HG02885 (cell line): ENCODE measurements at regions not wholly inside any gene's neighbourhood (a gene's known extent, or its start where the extent isn't known, plus 50 kb on each side); places are given as distances from the start of the nearest gene placed in this dataset.
"Not testable (repeated sequence)": the region's sequence is repeated elsewhere in the genome, so short reads cannot be mapped to it uniquely, and the experiment has no call there.

Source experiments
- ATAC-seq: cut with Tn5 transposase; IDR thresholded peaks from one replicate; pipeline ENCODE4 v1.9.1; 2021; ENCODE audit warnings: mild to moderate bottlenecking; ENCODE audit not compliant: unreplicated experiment, poor library complexity

- no peak for ATAC-seq
These were observed 155.5 kb downstream of the GLUL start for GRCh38 chr1:182235952-182236650.

- no peak for ATAC-seq
These were observed 156.0 kb downstream of the GLUL start for GRCh38 chr1:182235604-182235951.

- ATAC-seq: no peak
These were observed 161.6 kb downstream of the GLUL start for GRCh38 chr1:182229921-182230491.

DNA sequence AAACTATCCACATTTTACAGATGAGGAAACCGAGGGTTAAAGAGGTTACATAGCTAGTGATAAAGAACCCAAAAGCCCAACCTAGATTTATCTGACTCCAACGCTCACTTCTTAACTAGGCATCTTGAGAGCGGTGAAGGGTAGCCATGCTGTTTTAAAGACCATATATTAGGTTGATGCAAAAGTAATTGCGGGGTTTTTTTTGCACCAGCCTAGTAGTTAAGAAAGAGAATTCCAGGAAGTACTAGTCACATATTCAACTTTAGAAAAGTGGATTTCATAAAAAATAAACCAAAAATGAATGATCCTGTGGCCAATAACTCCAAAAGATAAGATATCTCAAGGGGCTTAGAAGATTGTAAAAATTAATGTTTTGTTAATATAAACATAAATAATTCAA, 162.1 kb downstream of the GLUL start:
- no peak for ATAC-seq

GRCh38 chr1:182227864-182228547, 163.6 kb downstream of the GLUL start:
- ATAC-seq: no peak

- ATAC-seq: no peak
These were observed 165.0 kb downstream of the GLUL start for GRCh38 chr1:182226618-182227017.

DNA sequence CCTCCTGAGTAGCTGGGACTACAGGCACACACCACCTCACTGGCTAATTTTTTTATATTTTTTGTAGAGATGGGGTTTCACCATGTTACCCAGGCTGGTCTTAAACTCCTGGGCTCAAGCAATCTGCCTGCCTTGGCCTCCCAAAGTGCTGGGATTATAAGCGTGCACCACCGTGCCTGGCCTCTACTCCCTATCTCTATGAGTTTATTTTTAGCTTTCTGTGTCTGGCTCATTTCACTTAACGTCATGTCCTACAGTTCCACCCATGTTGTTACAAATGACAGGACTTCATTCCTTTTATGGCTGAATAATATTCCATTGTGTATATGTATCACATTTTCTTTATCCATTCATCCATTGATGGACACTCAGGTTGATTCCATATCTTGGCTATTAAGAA, 164.2 kb upstream of the ZNF648 start:
- not testable (repeated sequence) for ATAC-seq

DNA sequence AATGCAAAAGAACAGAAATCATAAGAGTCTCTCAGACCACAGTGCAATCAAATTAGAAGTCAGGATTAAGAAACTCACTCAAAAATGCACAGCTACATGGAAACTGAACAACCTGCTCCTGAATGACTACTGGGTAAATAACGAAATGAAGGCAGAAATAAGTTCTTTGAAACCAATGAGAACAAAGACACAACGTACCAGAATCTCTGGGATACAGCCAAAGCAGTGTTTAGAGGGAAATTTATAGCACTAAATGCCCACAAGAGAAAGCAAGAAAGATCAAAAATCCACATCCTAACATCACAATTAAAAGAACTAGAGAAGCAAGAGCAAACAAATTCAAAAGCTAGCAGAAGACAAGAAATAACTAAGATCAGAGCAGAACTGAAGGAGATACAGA, 160.5 kb upstream of the ZNF648 start:
- ATAC-seq: not testable (repeated sequence)

DNA sequence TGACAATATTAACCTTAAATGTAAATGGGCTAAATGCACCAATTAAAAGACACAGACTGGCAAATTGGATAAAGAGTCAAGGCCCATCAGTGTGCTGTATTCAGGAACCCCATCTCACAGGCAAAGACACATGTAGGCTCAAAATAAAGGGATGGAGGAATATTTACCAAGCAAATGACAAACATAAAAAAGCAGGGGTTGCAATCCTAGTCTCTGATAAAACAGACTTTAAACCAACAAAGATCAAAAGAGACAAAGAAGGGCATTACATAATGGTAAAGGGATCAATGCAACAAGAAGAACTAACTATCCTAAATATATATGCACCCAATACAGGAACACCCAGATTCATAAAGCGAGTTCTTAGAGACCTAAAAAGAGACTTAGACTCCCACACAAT, 159.9 kb upstream of the ZNF648 start:
- ATAC-seq: not testable (repeated sequence)

DNA sequence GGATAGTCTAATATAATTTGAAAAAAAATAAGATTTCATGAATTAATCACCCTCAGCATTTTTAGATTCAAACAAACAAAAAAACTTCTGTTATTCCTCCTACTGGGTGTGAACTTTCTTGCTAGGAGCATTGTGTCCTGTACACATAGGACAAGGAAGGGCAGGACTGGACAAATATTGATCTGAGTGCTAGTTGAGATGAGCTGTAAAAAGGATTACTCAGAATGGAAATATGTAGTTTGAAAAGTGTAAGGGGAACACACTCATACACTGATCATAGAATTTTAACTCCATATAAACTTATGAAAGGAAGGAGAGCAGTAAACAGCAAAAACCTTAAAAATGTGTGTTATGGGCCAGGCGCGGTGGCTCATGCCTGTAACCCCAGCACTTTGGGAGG, 156.5 kb upstream of the ZNF648 start:
- no peak for ATAC-seq

- no peak for ATAC-seq
These were observed 155.6 kb upstream of the ZNF648 start for GRCh38 chr1:182217071-182217470.

DNA sequence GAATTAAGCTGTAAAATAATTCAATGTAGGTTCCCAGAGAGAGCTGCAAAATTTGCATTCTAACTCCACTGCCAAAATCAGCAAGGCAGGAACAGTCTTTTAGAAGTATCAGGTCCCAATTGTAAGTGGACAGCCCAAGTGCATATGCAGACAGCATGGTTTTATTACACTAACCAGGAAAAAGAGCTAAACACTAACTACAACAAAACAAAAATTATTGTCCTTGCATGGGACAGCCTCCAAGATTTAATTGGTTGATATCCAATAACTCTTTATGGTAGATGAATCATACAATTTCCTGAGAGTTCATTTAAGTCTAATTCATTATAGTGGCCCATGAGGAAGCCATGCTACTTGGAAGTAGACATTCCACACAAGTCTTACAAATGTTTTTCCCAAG, 154.3 kb upstream of the ZNF648 start:
- ATAC-seq: no peak

DNA sequence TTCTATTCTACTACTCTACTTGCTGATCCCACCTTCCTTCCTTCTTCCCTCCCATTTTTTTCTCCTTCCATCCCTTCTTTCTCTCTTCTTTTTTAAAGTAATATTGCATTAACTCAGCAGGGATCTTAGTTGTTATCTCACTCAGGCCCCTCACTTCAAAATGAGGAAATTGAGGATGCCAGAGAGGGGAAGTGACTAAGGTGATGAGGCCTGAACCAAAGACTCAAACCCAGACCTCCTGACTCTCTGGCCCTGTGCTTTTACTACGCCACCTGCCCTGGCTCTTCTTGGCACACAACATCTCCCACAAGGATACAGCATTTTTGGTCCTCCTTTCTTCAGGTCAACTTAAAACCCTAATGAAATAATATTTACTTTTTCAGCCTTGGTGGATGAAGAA, 151.7 kb upstream of the ZNF648 start:
- no peak for ATAC-seq

- ATAC-seq: no peak
These were observed 149.9 kb upstream of the ZNF648 start for GRCh38 chr1:182211386-182211785.

- ATAC-seq: no peak
These were observed 148.9 kb upstream of the ZNF648 start for GRCh38 chr1:182210417-182210816.

DNA sequence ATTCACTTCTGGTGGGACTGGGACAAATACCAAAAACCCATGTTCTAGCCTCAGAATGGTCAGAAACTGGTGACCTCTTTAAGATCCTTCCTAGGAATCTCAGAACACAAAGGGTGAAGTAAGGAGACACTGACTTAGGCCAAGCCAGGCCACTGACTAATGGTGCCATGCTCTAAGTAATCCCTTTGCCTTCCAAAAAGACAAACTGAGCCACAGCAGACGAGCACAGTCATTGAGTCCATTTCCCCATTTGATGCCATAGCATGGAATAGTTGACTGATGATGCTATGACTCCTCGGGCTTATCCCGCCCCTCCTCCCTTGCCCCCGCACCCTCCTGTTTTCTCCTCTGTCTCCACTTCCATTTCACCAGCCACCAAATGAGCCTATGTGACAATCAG, 145.8 kb upstream of the ZNF648 start:
- ATAC-seq: no peak

GRCh38 chr1:182206626-182207239, 145.2 kb upstream of the ZNF648 start:
- ATAC-seq: no peak

DNA sequence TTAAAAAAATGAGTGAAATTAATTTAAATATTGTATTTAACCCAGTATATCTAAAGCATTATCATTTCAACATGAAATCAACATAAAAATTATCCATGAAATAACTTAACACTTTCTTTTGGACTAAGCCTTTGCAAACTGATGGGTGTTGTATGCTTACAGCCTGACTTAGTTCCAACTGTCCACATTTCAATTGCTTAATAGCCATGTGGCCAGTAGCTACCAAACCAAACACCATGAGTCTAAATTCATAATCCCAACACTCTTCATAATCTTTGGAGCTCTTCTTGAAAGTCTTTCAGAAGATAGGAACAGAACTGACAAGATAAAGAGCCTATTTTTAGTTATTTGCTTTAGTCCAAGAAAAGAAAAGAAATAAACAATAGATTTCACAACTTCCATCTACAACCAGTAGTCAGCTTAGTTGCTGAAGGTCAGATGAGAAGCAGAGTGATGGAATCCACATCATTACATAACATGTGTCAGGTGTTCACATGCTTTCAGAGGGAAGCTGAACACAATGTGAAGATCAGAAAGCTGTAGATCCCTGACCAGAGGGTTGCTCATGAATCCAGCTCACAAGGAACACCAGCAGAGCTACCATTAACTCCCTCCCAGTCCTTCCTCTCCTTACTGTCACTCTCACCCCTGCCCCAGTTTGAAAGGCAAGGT, 144.0 kb upstream of the ZNF648 start:
- ATAC-seq: no peak

DNA sequence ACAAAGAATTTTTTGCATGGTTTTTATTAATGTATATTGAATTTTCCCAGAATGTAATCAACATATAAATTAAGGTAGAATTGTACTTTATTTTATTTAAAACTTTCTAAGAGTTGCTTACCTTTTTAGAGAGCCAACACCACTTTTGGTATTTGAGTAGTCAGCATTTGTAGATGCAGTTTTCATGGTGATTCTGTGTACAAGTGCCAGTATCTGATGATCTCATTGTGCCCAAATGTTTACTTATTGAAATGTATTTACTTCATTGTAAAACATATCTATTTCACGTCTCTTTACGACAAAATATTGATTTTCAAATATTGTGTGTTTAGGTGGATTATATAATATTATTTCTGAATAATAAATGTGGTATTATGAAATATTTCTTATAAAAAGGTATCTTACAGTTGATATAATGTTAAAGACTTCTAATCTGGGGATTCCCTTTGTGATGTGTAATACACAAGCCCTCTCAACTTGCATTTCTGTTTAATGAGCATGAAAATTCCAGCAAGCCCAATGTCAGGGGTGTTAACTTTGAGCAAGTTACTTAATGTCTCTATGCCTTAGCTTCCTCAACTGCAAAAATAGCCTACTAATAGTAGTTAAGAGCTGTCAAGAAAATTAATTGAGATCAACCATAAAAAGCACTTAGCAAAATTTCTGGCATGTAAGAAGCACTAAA, 141.8 kb upstream of the ZNF648 start:
- no peak for ATAC-seq

DNA sequence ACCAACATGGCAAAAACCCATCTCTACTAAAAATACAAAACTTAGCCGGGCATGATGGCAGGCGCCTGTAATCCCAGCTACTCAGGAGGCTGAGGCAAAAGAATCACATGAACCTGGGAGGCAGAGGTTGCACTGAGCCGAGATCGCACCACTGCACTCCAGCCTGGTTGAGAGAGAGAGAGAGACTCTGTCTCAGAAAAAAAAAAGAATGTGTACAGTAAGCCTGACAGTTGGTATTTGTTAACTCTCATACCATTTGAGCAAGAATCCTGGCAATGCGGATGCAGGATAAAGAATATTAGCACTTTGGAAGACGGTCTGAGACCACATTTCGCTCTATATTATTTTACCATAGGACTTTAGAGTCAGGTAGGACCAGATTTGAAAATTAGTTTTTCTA, 140.0 kb upstream of the ZNF648 start:
- ATAC-seq: not testable (repeated sequence)
